ENCODE measurements at regions not wholly inside any gene's neighbourhood (a gene's known extent, or its start where the extent isn't known, plus 50 kb on each side); places are given as distances from the start of the nearest gene placed in this dataset.
"Not testable (repeated sequence)": the region's sequence is repeated elsewhere in the genome, so short reads cannot be mapped to it uniquely, and the experiment has no call there.

GRCh38 chr5:136565050-136565449 is 199.7 kb upstream of the TRPC7 start:
- H3K4me3 ChIP-seq; H3K9me3 ChIP-seq; H3K27ac ChIP-seq; ATAC-seq; H3K4me2 ChIP-seq; DNase-seq (ENCODE audit: low read depth in 1 of 2, low spot score in 1 of 2); POLR2A ChIA-PET; FAIRE-seq; H3K4me1 ChIP-seq; CTCF ChIA-PET: not testable (repeated sequence)
- WGBS (ENCODE audit: missing lambda C conversion rate): 21% methylated on average over 1 of the region's 1 CpG

- DNase-seq (ENCODE audit: low read depth in 1 of 2, low spot score in 1 of 2); FAIRE-seq; ATAC-seq; H3K4me3 ChIP-seq; H3K9me3 ChIP-seq; CTCF ChIA-PET; H3K4me2 ChIP-seq; POLR2A ChIA-PET; H3K27ac ChIP-seq; H3K4me1 ChIP-seq: not testable (repeated sequence)
- WGBS (ENCODE audit: missing lambda C conversion rate): 42% methylated on average over 5 of the region's 5 CpGs
These were observed 199.1 kb upstream of the TRPC7 start for GRCh38 chr5:136564431-136564830.

- POLR2A ChIA-PET: no interaction called here
- FAIRE-seq: no peak
- WGBS (ENCODE audit: missing lambda C conversion rate): 19% methylated on average over 6 of the region's 6 CpGs
These were observed 198.1 kb upstream of the TRPC7 start for GRCh38 chr5:136563489-136563888.

More at GRCh38 chr5:136563489-136563888, 198.1 kb upstream of the TRPC7 start:
- Histone ChIP-seq H3K4me1 (no peaks in the 10 kb centered on the region), H3K4me3 (no peak overlapping the region), H3K27ac (no peak overlapping the region), H3K9me3 (no peaks in the 10 kb centered on the region), H3K4me2 (no peak overlapping the region)
- no peak for ATAC-seq
- TF ChIP-seq ATOH8 (CRISPR knock-in tag; IDR thresholded peaks at IDR 0.05; ENCODE audit: low read depth) (no peak), FOXS1 (CRISPR knock-in tag; IDR thresholded peaks at IDR 0.05) (no peak), USF2 (IDR thresholded peaks at IDR 0.05) (no peak), HOXB5 (CRISPR knock-in tag; IDR thresholded peaks at IDR 0.05) (no peak), KDM1A (IDR thresholded peaks at IDR 0.05; ENCODE audit: low read depth) (no peak), TP53 (CRISPR knock-in tag; IDR thresholded peaks at IDR 0.05) (no peak), RCOR1 (IDR thresholded peaks at IDR 0.05; ENCODE audit: low read depth, low read length) (no peak), CTCF (IDR thresholded peaks at IDR 0.05) (no peak), HEYL (CRISPR knock-in tag; IDR thresholded peaks at IDR 0.05) (no peak), BHLHE40 (IDR thresholded peaks at IDR 0.05; ENCODE audit: low read depth, low read length) (no peak), ESRRA (IDR thresholded peaks at IDR 0.05; ENCODE audit: borderline replicate concordance, low read length) (no peak), HMGXB4 (CRISPR knock-in tag; IDR thresholded peaks at IDR 0.05; ENCODE audit: borderline replicate concordance) (no peak), MYC (IDR thresholded peaks at IDR 0.05; ENCODE audit: borderline replicate concordance, low read length) (no peak), ZFP36 (IDR thresholded peaks at IDR 0.05; ENCODE audit: borderline replicate concordance, partially characterized antibody) (no peak), RAD21 (conservative IDR thresholded peaks at IDR 0.05 in 1 of 2, IDR thresholded peaks at IDR 0.05 in 1 of 2) (no peak), CEBPB (IDR thresholded peaks at IDR 0.05) (no peak), HOXA7 (CRISPR knock-in tag; IDR thresholded peaks at IDR 0.05) (no peak), PHF8 (IDR thresholded peaks at IDR 0.05; ENCODE audit: borderline replicate concordance, low read depth) (no peak), EP300 (IDR thresholded peaks at IDR 0.05) (no peak), ZSCAN20 (CRISPR knock-in tag; IDR thresholded peaks at IDR 0.05) (no peak)
- no peak for DNase-seq (ENCODE audit: low read depth in 1 of 2, low spot score in 1 of 2)
- CTCF ChIA-PET: no interaction called here

Measured in A549 (cell line).